ENCODE measurements at regions not wholly inside any gene's neighbourhood (a gene's known extent, or its start where the extent isn't known, plus 50 kb on each side); places are given as distances from the start of the nearest gene placed in this dataset.
A peak's percentile ranks its signal among the peaks of the same experiment; 100 is the strongest.

DNA sequence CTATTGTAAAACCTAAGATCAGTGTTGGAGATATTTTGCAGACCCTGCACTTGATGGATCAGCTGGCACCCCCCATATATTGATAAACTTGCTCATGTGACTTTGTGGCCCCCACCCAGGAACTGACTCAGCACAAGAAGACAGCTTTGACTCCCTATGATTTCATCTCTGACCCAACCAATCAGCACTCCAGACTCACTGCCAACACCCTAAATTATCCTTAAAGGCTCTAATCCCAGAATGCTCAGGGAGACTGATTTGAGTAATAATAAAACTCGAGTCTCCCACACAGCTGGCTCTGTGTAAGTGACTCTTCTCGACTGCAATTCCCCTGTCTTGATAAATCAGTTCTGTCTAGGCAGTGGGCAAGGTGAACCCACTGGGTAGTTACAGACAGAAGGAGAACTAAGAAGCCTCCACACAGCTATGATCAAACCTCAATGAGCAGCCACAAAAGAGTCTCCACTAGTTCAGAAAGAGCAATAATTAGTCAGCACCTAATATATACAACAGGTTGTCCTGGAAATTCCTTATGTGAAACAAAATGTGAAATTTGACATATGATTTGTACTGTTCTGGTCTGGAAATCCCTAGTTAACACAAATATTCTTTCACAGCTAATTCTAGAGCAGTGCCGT, 52.2 kb downstream of the ACTL7B start:
- Histone ChIP-seq H3K9me3 (no peaks in the 10 kb centered on the region), H3K36me3 (no peaks in the 10 kb centered on the region), H3K27me3 (0 out of 2 replicates have a peak, but pooled peaks cover 5% of the 10 kb centered on the region), H3K4me3 (no peak overlapping the region)
- peak; percentile 15 for DNase-seq

DNA sequence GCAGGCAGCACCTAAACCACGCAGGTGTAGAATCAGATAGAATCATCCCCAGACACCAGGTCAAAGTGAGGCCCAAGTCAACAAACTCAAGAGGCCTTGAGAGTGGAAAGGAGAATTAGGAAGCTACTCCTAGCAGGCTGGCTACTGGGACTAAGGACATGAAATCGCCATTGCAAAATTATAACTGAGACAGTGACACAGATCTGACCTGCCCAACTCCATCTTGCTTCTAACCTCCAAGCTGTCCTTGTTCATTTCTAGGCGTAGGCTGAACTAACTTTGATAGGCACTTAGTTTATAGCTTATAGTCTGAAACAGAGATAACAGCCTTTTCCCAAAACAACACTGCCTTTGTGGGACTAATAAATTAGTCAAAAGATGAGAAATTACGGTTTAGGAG, 52.8 kb downstream of the ACTL7B start:
- H3K4me3 ChIP-seq = no peak overlapping the region
- 0 out of 2 replicates have a peak, but pooled peaks cover 5% of the 10 kb centered on the region for H3K27me3 ChIP-seq
- DNase-seq = no peak
- no peaks in the 10 kb centered on the region for H3K9me3 ChIP-seq
- no peaks in the 10 kb centered on the region for H3K36me3 ChIP-seq

DNA sequence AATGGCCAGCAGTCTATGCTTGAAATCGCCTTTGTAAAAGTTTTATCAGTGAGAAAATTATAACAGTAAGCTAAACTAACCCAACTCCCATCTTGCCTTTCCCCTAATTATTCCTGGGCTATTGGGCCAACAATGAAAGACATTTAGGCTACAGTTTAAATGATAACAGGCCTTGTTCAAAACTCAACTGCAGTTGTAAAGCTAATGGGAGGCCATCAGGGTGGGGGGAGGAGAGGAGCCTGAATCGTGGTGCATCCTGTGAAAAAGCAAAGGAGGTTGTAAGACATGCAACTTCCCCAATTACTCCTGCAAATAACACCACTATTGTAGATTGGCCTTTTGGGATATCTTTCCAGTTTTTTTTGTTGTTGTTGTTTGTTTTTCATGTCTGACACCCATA, 53.8 kb downstream of the ACTL7B start:
- no peak for DNase-seq

DNA sequence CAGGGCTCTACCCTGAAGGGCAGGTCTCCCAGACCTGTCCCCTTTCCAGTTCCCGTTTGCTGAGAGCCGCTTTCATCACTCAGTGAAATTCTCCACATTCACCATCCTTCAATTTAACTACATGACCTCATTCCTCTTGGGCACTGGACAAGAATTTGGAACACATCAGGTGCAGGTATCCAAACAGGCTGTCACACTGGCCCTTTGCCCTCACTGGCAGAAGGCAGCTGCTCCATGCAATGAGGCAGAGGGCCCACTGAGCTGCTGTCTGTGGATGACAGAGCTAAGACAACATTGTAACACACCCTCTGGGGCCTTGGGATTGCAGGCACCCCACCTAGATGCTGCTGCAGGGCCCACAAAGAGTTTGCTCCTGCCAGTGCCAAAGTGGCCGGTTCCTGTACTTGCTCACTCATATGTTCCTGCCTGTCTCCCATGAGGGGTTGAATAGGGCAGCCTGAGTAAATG, 55.1 kb downstream of the ACTL7B start:
- H3K4me3 ChIP-seq = no peak overlapping the region
- DNase-seq = no peak

More for the DNA sequence above, 53.8 kb downstream of the ACTL7B start:
- no peaks in the 10 kb centered on the region for H3K9me3 ChIP-seq
- 0 out of 2 replicates have a peak, but pooled peaks cover 3% of the 10 kb centered on the region for H3K27me3 ChIP-seq
- H3K36me3 ChIP-seq = no peaks in the 10 kb centered on the region
- no peak overlapping the region for H3K4me3 ChIP-seq

GRCh38 chr9:108793573-108793972, 62.2 kb downstream of the ACTL7B start:
- DNase-seq = no peak
- H3K9me3 ChIP-seq = no peaks in the 10 kb centered on the region
- H3K36me3 ChIP-seq = no peaks in the 10 kb centered on the region
- H3K4me3 ChIP-seq = no peak overlapping the region
- H3K27me3 ChIP-seq = no peaks in the 10 kb centered on the region

More for the DNA sequence above, 55.1 kb downstream of the ACTL7B start:
- Histone ChIP-seq H3K9me3 (no peaks in the 10 kb centered on the region), H3K27me3 (no peaks in the 10 kb centered on the region), H3K36me3 (no peaks in the 10 kb centered on the region)

- DNase-seq = no peak
- Histone ChIP-seq H3K27me3 (no peaks in the 10 kb centered on the region), H3K9me3 (no peaks in the 10 kb centered on the region), H3K36me3 (no peaks in the 10 kb centered on the region), H3K4me3 (no peak overlapping the region)
These were observed 66.0 kb downstream of the ACTL7B start for GRCh38 chr9:108789742-108790141.

DNA sequence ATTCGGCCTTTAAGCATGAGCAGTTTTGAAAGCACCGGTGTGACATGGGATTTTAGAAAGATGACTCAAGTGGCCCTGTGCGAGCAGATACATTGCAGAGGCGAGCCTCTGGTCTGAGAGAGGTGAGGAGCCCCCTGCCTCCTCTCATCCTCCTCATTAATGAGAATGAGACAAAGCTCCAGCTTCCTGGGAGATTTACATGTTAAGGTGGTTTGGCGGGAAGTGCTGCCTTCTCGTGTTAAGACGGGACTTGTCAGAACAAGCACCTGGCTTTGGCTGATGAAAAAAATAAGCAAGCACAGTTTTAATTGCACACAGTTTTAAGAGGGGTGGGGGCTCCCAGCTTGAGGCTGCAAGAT, 68.1 kb downstream of the ACTL7B start:
- Histone ChIP-seq H3K36me3 (no peaks in the 10 kb centered on the region), H3K9me3 (no peaks in the 10 kb centered on the region), H3K4me3 (no peak overlapping the region), H3K27me3 (no peaks in the 10 kb centered on the region)
- no peak for DNase-seq

DNA sequence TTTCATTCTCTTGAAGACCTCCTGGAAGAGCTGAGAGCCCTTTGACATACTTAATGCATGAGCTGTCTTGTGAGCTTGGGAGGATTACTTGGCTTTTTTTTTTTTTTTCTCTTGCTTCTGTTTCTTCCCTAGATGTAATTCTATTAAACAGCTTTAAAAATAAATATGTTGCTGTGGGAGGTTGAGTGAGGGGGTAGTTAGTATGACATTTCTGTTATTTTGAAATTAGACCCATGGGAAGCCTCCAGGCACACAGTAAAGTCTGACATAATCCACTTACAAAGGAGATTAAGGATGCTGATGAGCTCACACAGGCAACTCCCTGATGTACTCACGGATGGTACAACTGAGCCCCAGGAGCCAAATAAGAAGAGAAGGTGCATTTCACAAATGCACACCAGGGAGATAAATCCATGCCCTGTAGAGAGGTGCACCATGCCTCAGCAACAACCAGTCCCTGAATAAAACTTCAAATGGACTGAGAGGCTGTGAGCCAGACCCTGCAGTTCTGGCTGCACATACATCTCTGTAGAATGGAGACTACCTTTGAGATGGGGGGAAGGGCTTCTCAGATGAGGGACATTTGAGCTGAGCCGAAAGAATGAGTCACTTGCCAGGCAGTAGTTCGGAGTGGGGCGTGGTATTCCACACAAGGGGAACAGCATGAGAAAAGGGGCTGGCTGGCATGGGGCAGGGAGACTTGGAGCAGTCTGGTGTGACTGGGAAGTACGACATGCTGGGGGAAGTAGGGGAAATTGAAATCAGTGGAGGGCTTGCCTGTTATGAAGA, 68.7 kb downstream of the ACTL7B start:
- Histone ChIP-seq H3K27me3 (no peaks in the 10 kb centered on the region), H3K4me3 (no peak overlapping the region), H3K36me3 (no peaks in the 10 kb centered on the region), H3K9me3 (no peaks in the 10 kb centered on the region)
- peak; percentile 26 for DNase-seq

GRCh38 chr9:108786322-108786721, 69.5 kb downstream of the ACTL7B start:
- Histone ChIP-seq H3K9me3 (no peaks in the 10 kb centered on the region), H3K4me3 (no peak overlapping the region), H3K27me3 (no peaks in the 10 kb centered on the region), H3K36me3 (no peaks in the 10 kb centered on the region)
- DNase-seq = no peak

GRCh38 chr9:108784998-108785397, 70.8 kb downstream of the ACTL7B start:
- no peaks in the 10 kb centered on the region for H3K27me3 ChIP-seq
- H3K36me3 ChIP-seq = no peaks in the 10 kb centered on the region
- no peaks in the 10 kb centered on the region for H3K9me3 ChIP-seq
- no peak for DNase-seq
- H3K4me3 ChIP-seq = no peak overlapping the region

DNA sequence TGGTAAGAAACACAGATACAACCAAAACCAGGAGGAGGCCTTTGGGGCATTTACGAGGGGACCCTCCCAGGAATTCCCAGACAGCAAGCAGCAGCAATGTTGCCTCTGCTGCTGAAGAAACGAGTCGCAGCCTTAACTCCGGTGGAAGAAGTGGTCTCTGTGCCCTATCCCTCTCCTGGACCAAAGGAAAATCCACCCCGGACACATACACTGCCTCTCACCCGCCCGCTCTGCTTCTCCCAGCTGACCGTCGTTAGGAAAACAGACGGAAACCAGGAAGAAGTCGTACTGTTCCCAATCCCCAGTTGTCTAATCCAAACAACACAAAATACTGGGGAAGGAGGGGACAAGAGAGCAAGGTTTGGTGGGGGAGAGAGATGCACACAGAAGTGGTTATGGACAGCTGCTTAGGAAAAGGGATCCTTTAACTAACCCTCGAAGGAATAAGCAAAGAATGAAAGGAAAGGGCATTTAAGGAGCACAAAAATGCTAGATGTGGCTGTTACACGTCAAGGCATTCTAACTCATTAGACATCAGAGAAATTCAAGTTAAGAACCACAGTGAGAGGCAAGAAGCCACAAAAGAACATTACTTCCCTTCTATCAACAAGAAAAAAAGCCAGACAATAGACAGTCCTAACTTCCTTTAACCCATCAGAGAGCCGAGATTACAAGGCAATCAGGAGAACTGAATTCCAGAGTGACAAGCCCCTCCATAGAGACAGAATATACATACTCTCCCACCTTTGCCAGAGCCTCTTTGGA, 71.9 kb downstream of the ACTL7B start:
- H3K4me3 ChIP-seq = no peak overlapping the region
- no peaks in the 10 kb centered on the region for H3K27me3 ChIP-seq
- no peak for DNase-seq
- no peaks in the 10 kb centered on the region for H3K9me3 ChIP-seq
- no peaks in the 10 kb centered on the region for H3K36me3 ChIP-seq

DNA sequence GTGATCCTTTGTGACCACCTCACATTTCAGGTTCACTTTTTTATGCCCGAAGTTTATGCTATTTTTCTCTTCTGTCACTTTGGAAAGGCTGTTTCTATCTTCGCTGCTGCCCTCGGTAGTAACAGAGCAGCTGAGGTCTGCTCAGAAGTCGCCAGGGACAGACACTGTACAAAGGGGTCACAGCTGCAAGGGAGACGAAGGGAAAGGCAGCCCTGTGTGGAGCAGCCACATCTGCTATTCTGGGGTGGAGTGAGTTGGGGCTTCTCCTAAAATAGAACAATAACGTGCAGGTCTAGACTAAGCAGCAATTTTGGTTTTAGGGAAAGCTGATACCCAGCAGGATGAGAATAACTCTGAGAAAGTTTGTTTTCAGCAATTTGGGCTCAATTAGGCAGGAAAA, 72.5 kb downstream of the ACTL7B start:
- Histone ChIP-seq H3K4me3 (no peak overlapping the region), H3K36me3 (no peaks in the 10 kb centered on the region), H3K9me3 (no peaks in the 10 kb centered on the region), H3K27me3 (no peaks in the 10 kb centered on the region)
- no peak for DNase-seq

GRCh38 chr9:108780942-108781734, 74.6 kb downstream of the ACTL7B start:
- DNase-seq = no peak
- Histone ChIP-seq H3K9me3 (no peaks in the 10 kb centered on the region), H3K36me3 (no peaks in the 10 kb centered on the region), H3K4me3 (no peak overlapping the region), H3K27me3 (no peaks in the 10 kb centered on the region)

GRCh38 chr9:108779551-108780325, 76.0 kb downstream of the ACTL7B start:
- no peaks in the 10 kb centered on the region for H3K36me3 ChIP-seq
- H3K27me3 ChIP-seq = no peaks in the 10 kb centered on the region
- no peaks in the 10 kb centered on the region for H3K9me3 ChIP-seq
- DNase-seq = no peak
- no peak overlapping the region for H3K4me3 ChIP-seq

GRCh38 chr9:108776920-108777639, 78.7 kb downstream of the ACTL7B start:
- no peaks in the 10 kb centered on the region for H3K36me3 ChIP-seq
- H3K9me3 ChIP-seq = no peaks in the 10 kb centered on the region
- H3K4me3 ChIP-seq = no peak overlapping the region
- no peaks in the 10 kb centered on the region for H3K27me3 ChIP-seq
- DNase-seq = no peak
